GM20000 (cell line): ENCODE measurements at regions not wholly inside any gene's neighbourhood (a gene's known extent, or its start where the extent isn't known, plus 50 kb on each side); places are given as distances from the start of the nearest gene placed in this dataset.
A peak's percentile ranks its signal among the peaks of the same experiment; 100 is the strongest.
"Not testable (repeated sequence)": the region's sequence is repeated elsewhere in the genome, so short reads cannot be mapped to it uniquely, and the experiment has no call there.

Experiments
- DNase-seq: peaks from one replicate; pipeline ENCODE4 v3.0.0; 2012; ENCODE audit warnings: low spot score
- CTCF ChIP-seq: IDR thresholded peaks from 2 replicates; pipeline ENCODE4 v1.5.1; 2012; ENCODE audit warnings: mild to moderate bottlenecking, control low read depth; ENCODE audit errors: extremely low read depth, missing control alignments

DNA sequence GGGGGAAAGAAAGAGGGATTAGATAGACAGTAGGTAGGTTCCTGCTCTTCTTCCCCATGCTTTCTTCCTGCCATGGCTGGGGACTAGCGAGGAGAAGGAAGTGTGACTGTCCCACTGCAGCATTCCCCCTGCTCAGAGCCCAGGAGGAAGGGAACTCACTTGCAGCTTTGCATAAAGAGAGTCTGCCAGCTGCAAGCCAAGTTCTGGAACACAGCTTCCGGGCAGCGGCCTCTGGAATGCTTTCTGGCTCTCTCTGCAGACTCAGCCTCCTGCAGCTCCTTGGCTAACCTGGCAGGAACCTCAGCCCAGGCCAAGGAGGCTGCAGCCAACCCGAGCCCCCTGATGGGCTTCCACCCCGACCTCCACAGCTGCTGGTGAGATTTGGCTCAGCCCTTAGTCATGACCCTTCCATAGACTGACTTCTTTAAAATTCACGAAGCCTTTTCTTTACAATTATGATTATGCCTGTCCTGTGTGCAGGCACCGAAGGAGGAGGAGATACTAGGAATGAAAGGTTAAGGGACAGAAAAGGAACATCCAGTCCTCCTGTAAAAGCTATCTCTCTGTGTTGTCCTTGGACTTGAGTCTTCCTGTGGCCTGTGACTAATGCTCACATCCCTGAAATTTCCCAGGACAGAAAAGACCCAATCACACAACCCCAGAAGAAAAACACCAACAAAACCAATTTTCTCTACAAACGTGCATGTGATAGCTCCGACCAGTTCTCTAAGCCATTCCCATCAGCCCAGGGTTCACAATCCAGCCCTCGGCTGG lies 108.2 kb upstream of the OLIG2 start:
- no peak for TF ChIP-seq CTCF
- no peak for DNase-seq

GRCh38 chr21:32918478-32919120 lies 107.1 kb upstream of the OLIG2 start:
- TF ChIP-seq CTCF: no peak
- no peak for DNase-seq

GRCh38 chr21:32920474-32920873 lies 105.3 kb upstream of the OLIG2 start:
- TF ChIP-seq CTCF: no peak
- no peak for DNase-seq

GRCh38 chr21:32921632-32922230 lies 104.0 kb upstream of the OLIG2 start:
- peak; percentile 57 for TF ChIP-seq CTCF
- DNase-seq: no peak

GRCh38 chr21:32925098-32925497 lies 100.6 kb upstream of the OLIG2 start:
- DNase-seq: no peak
- no peak for TF ChIP-seq CTCF

DNA sequence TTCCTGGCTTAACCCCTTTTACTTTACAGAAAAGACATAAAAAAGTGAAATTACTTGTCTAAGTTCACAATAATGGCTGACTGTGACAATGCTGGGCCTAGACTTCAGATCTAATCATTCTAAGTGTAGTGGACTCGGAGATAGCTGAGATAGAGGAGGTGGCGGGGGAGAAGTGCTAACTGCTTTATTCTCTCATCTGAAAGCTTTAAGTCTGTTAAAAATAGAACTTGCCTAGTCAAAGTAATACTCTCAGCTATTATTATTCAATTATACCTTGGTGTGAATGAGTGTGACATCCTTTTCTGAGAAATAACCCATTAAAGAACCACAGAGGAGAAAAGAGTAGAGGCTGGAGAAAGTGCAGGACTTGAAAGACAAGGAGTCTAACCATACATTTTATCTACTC lies 96.1 kb upstream of the OLIG2 start:
- DNase-seq: peak; percentile 68
- no peak for TF ChIP-seq CTCF

GRCh38 chr21:32930673-32931072 lies 95.1 kb upstream of the OLIG2 start:
- TF ChIP-seq CTCF: no peak
- DNase-seq: no peak

- not testable (repeated sequence) for DNase-seq
Measured at GRCh38 chr21:32934068-32934467, 91.7 kb upstream of the OLIG2 start.
